ENCODE measurements at regions not wholly inside any gene's neighbourhood (a gene's known extent, or its start where the extent isn't known, plus 50 kb on each side); places are given as distances from the start of the nearest gene placed in this dataset.

GRCh38 chr14:45906257-45906656, 653.3 kb upstream of the MIS18BP1 start:
- TF ChIP-seq CTCF (IDR thresholded peaks at IDR 0.05) (no peak), POLR2A (IDR thresholded peaks at IDR 0.05) (no peak)

Data from thyroid gland (tissue), 4 donors.